DOHH2 (cell line): ENCODE measurements at regions not wholly inside any gene's neighbourhood (a gene's known extent, or its start where the extent isn't known, plus 50 kb on each side); places are given as distances from the start of the nearest gene placed in this dataset.

Experiments
- H3F3A ChIP-seq: fragments of 200-600 bp; sonication (generic), shearing (Covaris generic); 2 replicates; pipeline ENCODE4 v1.6.0; 2016; ENCODE audit warnings: antibody characterized with exemption, mild to moderate bottlenecking; ENCODE audit not compliant: control insufficient read depth, insufficient read depth
- H3K27ac ChIP-seq: fragments of 200-600 bp; sonication (generic); 2 replicates; pipeline ENCODE4 v1.5.1; 2014; ENCODE audit warnings: low read depth, mild to moderate bottlenecking, low read length, moderate library complexity
- H3K27me3 ChIP-seq: fragments of 200-600 bp; sonication (generic); 2 replicates; pipeline ENCODE4 v1.6.1; 2014; ENCODE audit warnings: mild to moderate bottlenecking, low read length, mixed read lengths; ENCODE audit not compliant: control insufficient read depth
- H3K36me3 ChIP-seq: fragments of 200-600 bp; sonication (generic); 2 replicates; pipeline ENCODE4 v1.6.1; 2014; ENCODE audit warnings: mild to moderate bottlenecking, low read length, moderate library complexity, mixed read lengths; ENCODE audit not compliant: control insufficient read depth
- H3K4me1 ChIP-seq: fragments of 200-600 bp; sonication (generic); 2 replicates; pipeline ENCODE4 v1.6.1; 2014; ENCODE audit warnings: mild to moderate bottlenecking, low read length, mixed read lengths; ENCODE audit not compliant: control insufficient read depth
- H3K4me2 ChIP-seq: fragments of 200-600 bp; sonication (generic); 2 replicates; pipeline ENCODE4 v1.6.0; 2014; ENCODE audit warnings: mild to moderate bottlenecking, low read length, moderate library complexity
- H3K4me3 ChIP-seq: fragments of 200-600 bp; sonication (generic); 2 replicates; pipeline ENCODE4 v1.5.1; 2014; ENCODE audit warnings: mild to moderate bottlenecking, low read length, mixed read lengths
- H3K79me2 ChIP-seq: fragments of 200-600 bp; sonication (generic); 2 replicates; pipeline ENCODE4 v1.6.1; 2014; ENCODE audit warnings: mild to moderate bottlenecking, low read length, mixed read lengths; ENCODE audit not compliant: control insufficient read depth
- H3K9me2 ChIP-seq: fragments of 200-600 bp; sonication (generic); replicated peaks from 2 replicates; pipeline ENCODE4 v1.6.1; 2014; ENCODE audit warnings: mild to moderate bottlenecking, low read length, mixed read lengths; ENCODE audit not compliant: control insufficient read depth
- H3K9me3 ChIP-seq: fragments of 200-600 bp; sonication (generic); 2 replicates; pipeline ENCODE4 v1.6.1; 2014; ENCODE audit warnings: antibody characterized with exemption, low read length, mixed read lengths; ENCODE audit not compliant: control insufficient read depth, insufficient read depth
- H4K20me1 ChIP-seq: fragments of 200-600 bp; sonication (generic); 2 replicates; pipeline ENCODE4 v1.6.0; 2014; ENCODE audit warnings: low read depth, mild to moderate bottlenecking, antibody characterized with exemption, low read length, moderate library complexity; ENCODE audit not compliant: control insufficient read depth, insufficient read depth
- CTCF ChIP-seq: fragments of 200-600 bp; sonication (generic); IDR thresholded peaks from one replicate; pipeline ENCODE4 v1.5.1; 2014; ENCODE audit warnings: antibody characterized with exemption, mild to moderate bottlenecking, low read depth, low read length; ENCODE audit not compliant: poor library complexity, severe bottlenecking
- EZH2phosphoT487 ChIP-seq: fragments of 200-600 bp; sonication (generic); IDR thresholded peaks from 2 replicates; pipeline ENCODE4 v1.6.1; 2017; ENCODE audit warnings: borderline replicate concordance, mild to moderate bottlenecking, antibody characterized with exemption, low read length, moderate library complexity, mixed read lengths

DNA sequence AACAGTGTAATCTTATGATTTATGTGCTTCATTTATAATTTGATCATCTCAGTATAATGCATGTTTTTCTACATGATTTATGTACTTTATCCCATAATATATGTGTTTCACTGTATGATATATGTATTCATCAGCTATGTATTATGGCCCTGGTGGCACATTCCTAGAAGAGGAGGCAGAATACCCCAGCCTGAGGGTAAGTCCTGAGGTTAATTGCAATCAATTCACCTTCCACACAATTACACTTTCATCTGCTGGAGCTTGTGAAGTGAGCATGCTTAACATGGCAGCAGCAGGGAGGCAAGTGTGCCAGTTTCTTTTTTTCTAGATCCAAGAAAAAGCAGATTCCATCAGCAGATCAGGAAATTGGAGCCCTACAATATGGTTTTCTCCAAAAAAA lies 81.2 kb downstream of the CXXC4 start:
- Histone ChIP-seq H3K9me2 (no peaks in the 10 kb centered on the region), H3K4me3 (no peak overlapping the region), H3K4me2 (no peak overlapping the region), H3K27me3 (no peaks in the 10 kb centered on the region), H3F3A (no peaks in the 10 kb centered on the region), H3K27ac (no peak overlapping the region), H4K20me1 (no peaks in the 10 kb centered on the region), H3K9me3 (no peaks in the 10 kb centered on the region), H3K79me2 (no peaks in the 10 kb centered on the region), H3K36me3 (no peaks in the 10 kb centered on the region), H3K4me1 (no peaks in the 10 kb centered on the region)
- TF ChIP-seq CTCF (no peak), EZH2phosphoT487 (no peak)

DNA sequence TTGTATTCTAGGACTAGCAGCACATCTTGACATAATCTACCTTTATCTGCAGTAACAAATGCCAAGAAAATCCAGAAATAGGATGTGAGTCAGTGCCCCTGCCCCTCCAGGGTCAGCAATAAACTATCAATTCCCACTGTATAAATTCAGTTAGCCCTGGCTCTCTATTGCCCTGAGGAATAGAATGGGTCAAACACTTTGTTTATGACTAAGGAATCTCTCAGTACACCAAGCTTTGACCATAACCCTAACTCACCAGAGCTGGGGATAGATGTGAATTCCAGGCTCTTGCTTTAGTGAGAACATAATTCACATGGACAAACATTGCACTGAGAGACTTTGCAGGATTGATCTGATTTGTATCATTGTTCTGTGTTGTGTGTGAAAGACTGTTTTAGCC lies 82.3 kb downstream of the CXXC4 start:
- Histone ChIP-seq H3K4me3 (no peak overlapping the region), H3K4me2 (no peak overlapping the region), H3K27ac (no peak overlapping the region), H3K36me3 (no peaks in the 10 kb centered on the region), H3K27me3 (no peaks in the 10 kb centered on the region), H3K79me2 (no peaks in the 10 kb centered on the region), H3F3A (no peaks in the 10 kb centered on the region), H3K4me1 (no peaks in the 10 kb centered on the region), H3K9me3 (no peaks in the 10 kb centered on the region), H4K20me1 (no peaks in the 10 kb centered on the region), H3K9me2 (no peaks in the 10 kb centered on the region)
- no peak for TF ChIP-seq EZH2phosphoT487
- no peak for TF ChIP-seq CTCF

DNA sequence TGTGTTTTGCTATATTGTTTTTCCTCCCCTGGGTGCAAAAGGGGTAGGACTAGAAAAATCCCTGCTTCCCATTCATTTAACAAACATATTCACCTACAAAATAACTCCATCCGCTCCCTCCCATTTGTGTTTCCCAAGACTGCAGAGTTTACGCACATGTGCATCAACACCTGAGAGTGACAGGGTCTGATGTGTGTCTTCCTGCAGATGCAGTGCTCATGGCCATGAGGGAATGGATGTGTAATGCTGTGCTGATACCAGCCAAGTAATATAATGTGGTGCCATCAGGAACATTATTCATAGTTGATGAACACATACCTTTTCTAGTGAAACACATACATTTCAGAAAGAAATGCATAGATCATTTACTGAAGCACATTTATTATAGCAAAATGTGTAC lies 83.2 kb downstream of the CXXC4 start:
- Histone ChIP-seq H3K36me3 (no peaks in the 10 kb centered on the region), H3K27me3 (no peaks in the 10 kb centered on the region), H3K27ac (no peak overlapping the region), H3K4me3 (no peak overlapping the region), H3K9me3 (no peaks in the 10 kb centered on the region), H4K20me1 (no peaks in the 10 kb centered on the region), H3K4me1 (no peaks in the 10 kb centered on the region), H3K79me2 (no peaks in the 10 kb centered on the region), H3K4me2 (no peak overlapping the region), H3K9me2 (no peaks in the 10 kb centered on the region), H3F3A (no peaks in the 10 kb centered on the region)
- TF ChIP-seq EZH2phosphoT487 (no peak), CTCF (no peak)

- Histone ChIP-seq H3K27ac (no peak overlapping the region), H4K20me1 (no peaks in the 10 kb centered on the region), H3K36me3 (no peaks in the 10 kb centered on the region), H3K4me2 (no peak overlapping the region), H3F3A (no peaks in the 10 kb centered on the region), H3K79me2 (no peaks in the 10 kb centered on the region), H3K4me1 (no peaks in the 10 kb centered on the region), H3K27me3 (no peaks in the 10 kb centered on the region), H3K9me2 (no peaks in the 10 kb centered on the region), H3K9me3 (no peaks in the 10 kb centered on the region), H3K4me3 (no peak overlapping the region)
- TF ChIP-seq EZH2phosphoT487: no peak
- no peak for TF ChIP-seq CTCF
Observed at GRCh38 chr4:104408878-104409277, 85.8 kb downstream of the CXXC4 start.
